BLaER1 (cell line): ENCODE measurements at regions not wholly inside any gene's neighbourhood (a gene's known extent, or its start where the extent isn't known, plus 50 kb on each side); places are given as distances from the start of the nearest gene placed in this dataset.

Experiments
- H3K27ac ChIP-seq: shearing (Covaris generic); formaldehyde crosslinking; 2 replicates; pipeline ENCODE4 v1.8.1; 2022
- H3K27me3 ChIP-seq: shearing (Covaris generic); formaldehyde crosslinking; 2 replicates; pipeline ENCODE4 v1.8.1; 2022
- H3K36me3 ChIP-seq: shearing (Covaris generic); formaldehyde crosslinking; 2 replicates; pipeline ENCODE4 v1.8.1; 2022
- H3K4me1 ChIP-seq: shearing (Covaris generic); formaldehyde crosslinking; 2 replicates; pipeline ENCODE4 v1.8.1; 2022
- H3K4me2 ChIP-seq: shearing (Covaris generic); formaldehyde crosslinking; 2 replicates; pipeline ENCODE4 v1.8.1; 2022
- H3K4me3 ChIP-seq: shearing (Covaris generic); formaldehyde crosslinking; 2 replicates; pipeline ENCODE4 v1.8.1; 2022
- H3K9ac ChIP-seq: shearing (Covaris generic); formaldehyde crosslinking; 2 replicates; pipeline ENCODE4 v1.8.1; 2022
- H3K9me3 ChIP-seq: shearing (Covaris generic); formaldehyde crosslinking; 2 replicates; pipeline ENCODE4 v1.8.1; 2022
- H4K20me1 ChIP-seq: shearing (Covaris generic); formaldehyde crosslinking; 2 replicates; pipeline ENCODE4 v1.8.1; 2022
- Cebpa-rat ChIP-seq: shearing (Covaris generic); IDR thresholded peaks from 2 replicates; pipeline ENCODE4 v1.8.1; 2022

DNA sequence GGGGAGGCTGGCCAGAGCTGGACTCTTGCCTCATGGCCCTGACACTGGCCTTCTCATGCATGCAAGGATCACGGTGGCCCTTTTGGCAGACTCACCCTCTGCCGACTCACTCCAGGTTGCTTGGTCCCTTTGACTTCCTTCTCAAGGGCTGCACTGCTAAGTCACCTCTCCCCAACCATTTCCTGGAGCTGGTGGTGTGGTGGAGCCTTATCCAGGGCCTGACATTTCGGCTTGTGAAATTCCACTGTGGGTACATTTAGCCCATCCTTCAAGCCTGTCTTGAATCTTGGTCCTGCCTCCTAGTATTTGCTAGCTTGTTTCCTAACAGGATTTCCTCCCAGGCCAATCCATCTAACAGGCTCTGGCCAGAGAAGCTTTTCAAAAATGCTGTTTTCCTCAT is 52.6 kb upstream of the JUN start:
- Histone ChIP-seq H3K4me1 (no peaks in the 10 kb centered on the region), H3K27me3 (no peaks in the 10 kb centered on the region), H3K9me3 (no peaks in the 10 kb centered on the region), H3K36me3 (no peaks in the 10 kb centered on the region), H3K4me3 (no peak overlapping the region), H3K4me2 (no peak overlapping the region), H3K9ac (no peak overlapping the region), H4K20me1 (no peaks in the 10 kb centered on the region), H3K27ac (no peak overlapping the region)
- no peak for TF ChIP-seq Cebpa-rat

DNA sequence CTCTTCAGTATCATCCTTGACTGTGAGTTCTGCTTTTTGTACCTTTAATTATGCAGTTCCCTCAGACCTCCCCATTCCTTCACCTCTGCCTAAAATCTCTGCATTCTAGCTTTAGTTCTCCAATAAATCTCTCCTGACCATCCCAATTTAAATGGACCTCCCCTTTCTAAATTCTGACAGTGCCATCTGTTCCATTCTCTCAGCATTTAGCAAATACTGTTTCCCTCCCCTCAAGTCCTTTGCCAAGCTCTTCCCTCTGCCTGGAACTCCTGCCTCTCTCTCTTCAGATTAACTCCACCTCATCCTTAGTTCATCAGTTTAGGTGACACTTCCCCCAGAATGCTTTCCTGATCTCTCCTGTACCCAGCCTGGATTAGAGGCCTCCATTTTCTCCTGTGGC is 54.0 kb upstream of the JUN start:
- H3K27ac ChIP-seq, result no peak overlapping the region
- H3K36me3 ChIP-seq, result no peaks in the 10 kb centered on the region
- H3K4me3 ChIP-seq, result no peak overlapping the region
- H3K4me1 ChIP-seq, result no peaks in the 10 kb centered on the region
- H3K27me3 ChIP-seq, result no peaks in the 10 kb centered on the region
- no peak overlapping the region for H3K9ac ChIP-seq
- no peak for TF ChIP-seq Cebpa-rat
- H4K20me1 ChIP-seq, result no peaks in the 10 kb centered on the region
- H3K4me2 ChIP-seq, result no peak overlapping the region
- H3K9me3 ChIP-seq, result no peaks in the 10 kb centered on the region

DNA sequence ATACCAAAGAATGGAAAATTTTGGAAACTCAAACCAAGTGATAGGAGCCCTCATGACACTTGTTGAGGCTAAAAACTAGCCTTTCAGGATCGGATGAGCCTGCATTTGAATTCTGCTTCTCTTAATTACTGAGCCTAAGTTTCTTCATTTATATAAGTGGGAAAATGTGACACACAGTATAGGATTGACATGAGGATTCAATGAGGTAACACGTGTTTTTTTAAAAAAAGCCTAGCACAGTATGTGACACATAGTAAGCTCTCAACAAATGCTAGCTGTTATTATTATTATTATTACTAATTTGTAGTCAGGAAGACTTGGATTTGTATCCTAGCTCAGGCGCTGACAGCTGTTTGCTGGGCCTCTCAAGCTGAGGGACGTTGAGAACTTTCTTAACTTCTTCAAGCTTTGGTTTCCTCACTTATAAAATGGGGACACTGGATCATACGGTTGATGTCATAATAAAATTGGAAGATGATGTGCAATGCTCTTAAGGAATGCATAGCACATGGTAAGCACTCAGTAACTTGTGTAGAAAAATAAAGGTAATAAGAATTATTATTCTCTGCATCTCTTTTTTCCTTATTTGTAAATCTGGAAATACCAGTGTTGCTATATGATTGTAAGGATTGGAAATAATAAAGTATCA is 55.4 kb upstream of the JUN start:
- no peak overlapping the region for H3K9ac ChIP-seq
- H3K4me1 ChIP-seq, result no peaks in the 10 kb centered on the region
- H3K36me3 ChIP-seq, result no peaks in the 10 kb centered on the region
- H3K4me3 ChIP-seq, result no peak overlapping the region
- no peaks in the 10 kb centered on the region for H3K27me3 ChIP-seq
- no peak overlapping the region for H3K4me2 ChIP-seq
- no peak for TF ChIP-seq Cebpa-rat
- no peaks in the 10 kb centered on the region for H3K9me3 ChIP-seq
- no peaks in the 10 kb centered on the region for H4K20me1 ChIP-seq
- no peak overlapping the region for H3K27ac ChIP-seq

DNA sequence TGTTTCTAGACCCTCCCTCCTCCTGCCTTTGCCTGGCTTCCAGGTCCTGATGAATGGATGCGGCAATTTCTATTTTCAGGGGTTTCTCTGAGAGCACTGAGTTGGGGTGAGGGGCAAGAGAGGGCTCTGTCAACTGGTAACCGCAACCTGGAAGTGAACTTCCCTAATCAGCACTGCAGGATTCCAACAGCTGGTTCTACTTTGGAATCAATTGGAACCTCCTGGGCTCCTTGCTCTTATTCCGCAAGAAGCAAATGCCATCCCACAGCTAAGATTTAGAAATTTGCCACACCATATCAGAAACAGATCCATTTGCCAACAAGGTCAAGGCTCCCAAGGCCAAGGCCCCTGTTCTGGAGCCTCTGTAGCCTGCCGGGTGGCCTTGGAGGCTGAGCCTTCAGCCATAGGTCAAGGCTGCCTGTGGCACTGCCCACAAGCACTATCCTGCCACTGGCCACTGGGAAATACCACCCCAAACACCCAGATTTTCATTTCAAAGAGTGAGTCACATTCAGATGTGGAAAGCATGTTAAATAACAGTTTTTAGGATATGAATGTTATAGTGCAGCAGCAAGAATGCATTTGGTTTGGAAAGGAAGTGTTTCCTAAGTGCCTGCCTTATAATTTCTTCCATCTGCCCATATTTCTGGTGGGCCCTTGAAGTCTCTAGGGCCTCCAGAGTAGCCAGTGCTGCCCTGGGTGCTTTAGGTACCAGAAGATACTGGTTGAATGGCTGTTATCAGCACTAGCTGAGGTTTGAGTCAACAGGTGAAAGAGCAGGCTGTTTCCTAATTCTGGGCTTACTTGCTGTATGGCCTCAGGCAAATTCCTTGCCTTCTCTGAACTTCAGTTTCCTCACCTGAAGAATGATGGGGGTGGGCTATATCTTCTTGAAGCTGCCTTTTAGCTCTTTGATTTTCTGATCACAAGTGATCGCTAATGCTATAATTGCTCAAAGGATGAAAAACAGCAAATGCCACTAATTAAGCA is 56.3 kb upstream of the JUN start:
- no peak overlapping the region for H3K4me3 ChIP-seq
- no peak for TF ChIP-seq Cebpa-rat
- no peak overlapping the region for H3K4me2 ChIP-seq
- no peaks in the 10 kb centered on the region for H3K27me3 ChIP-seq
- H3K4me1 ChIP-seq, result no peaks in the 10 kb centered on the region
- H3K9me3 ChIP-seq, result no peaks in the 10 kb centered on the region
- H4K20me1 ChIP-seq, result no peaks in the 10 kb centered on the region
- no peaks in the 10 kb centered on the region for H3K36me3 ChIP-seq
- H3K9ac ChIP-seq, result no peak overlapping the region
- H3K27ac ChIP-seq, result no peak overlapping the region

- Histone ChIP-seq H3K4me2 (no peak overlapping the region), H3K4me1 (no peaks in the 10 kb centered on the region), H3K27me3 (no peaks in the 10 kb centered on the region), H3K9ac (no peak overlapping the region), H4K20me1 (no peaks in the 10 kb centered on the region), H3K9me3 (no peaks in the 10 kb centered on the region), H3K4me3 (no peak overlapping the region), H3K27ac (no peak overlapping the region), H3K36me3 (no peaks in the 10 kb centered on the region)
- TF ChIP-seq Cebpa-rat, result no peak
Observed at GRCh38 chr1:58841455-58841854, 57.6 kb upstream of the JUN start.

DNA sequence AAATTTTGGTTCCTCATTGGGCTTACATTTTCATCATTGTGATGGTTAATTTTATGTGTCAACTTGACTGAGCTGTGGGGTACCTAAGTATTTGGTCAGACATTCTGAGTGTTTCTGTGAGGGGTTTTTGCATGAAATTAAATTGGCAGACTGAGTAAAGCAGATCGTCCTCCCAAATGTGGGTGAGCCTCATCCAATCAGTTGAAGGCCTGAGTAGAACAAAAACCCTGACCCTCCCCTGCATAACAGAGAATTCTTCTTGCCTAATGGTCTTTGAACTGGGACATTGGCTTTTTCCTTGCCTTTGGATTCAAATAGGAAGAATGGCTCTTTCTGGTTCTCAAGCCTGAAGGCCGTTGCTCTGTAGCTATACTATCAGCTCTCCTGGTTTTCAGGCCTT is 59.1 kb upstream of the JUN start:
- no peaks in the 10 kb centered on the region for H3K4me1 ChIP-seq
- no peak overlapping the region for H3K9ac ChIP-seq
- no peaks in the 10 kb centered on the region for H3K36me3 ChIP-seq
- no peak overlapping the region for H3K4me2 ChIP-seq
- H3K27ac ChIP-seq, result no peak overlapping the region
- no peak overlapping the region for H3K4me3 ChIP-seq
- no peaks in the 10 kb centered on the region for H4K20me1 ChIP-seq
- H3K9me3 ChIP-seq, result no peaks in the 10 kb centered on the region
- no peak for TF ChIP-seq Cebpa-rat
- no peaks in the 10 kb centered on the region for H3K27me3 ChIP-seq

DNA sequence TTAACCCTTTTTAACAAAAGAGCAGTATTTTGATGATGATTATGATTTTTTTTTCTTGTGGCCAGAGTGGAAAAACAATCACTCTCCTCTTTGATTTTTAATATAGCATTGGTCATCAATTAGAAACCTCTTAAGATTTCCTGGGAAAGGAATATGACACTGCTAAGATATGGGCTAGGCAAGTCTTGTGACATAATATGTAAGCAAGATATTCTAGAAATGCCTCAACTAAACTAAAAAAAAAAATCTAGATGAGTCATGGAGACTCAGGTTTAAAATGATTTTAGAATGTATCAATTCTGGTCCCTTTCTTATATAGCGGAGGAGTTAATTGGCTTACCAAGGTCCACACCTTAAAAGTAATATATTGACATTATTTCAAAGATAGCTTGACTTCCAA is 60.3 kb upstream of the JUN start:
- no peaks in the 10 kb centered on the region for H3K27me3 ChIP-seq
- no peaks in the 10 kb centered on the region for H4K20me1 ChIP-seq
- H3K9ac ChIP-seq, result no peak overlapping the region
- no peaks in the 10 kb centered on the region for H3K9me3 ChIP-seq
- H3K4me3 ChIP-seq, result no peak overlapping the region
- no peak overlapping the region for H3K4me2 ChIP-seq
- no peaks in the 10 kb centered on the region for H3K4me1 ChIP-seq
- TF ChIP-seq Cebpa-rat, result no peak
- no peak overlapping the region for H3K27ac ChIP-seq
- no peaks in the 10 kb centered on the region for H3K36me3 ChIP-seq

DNA sequence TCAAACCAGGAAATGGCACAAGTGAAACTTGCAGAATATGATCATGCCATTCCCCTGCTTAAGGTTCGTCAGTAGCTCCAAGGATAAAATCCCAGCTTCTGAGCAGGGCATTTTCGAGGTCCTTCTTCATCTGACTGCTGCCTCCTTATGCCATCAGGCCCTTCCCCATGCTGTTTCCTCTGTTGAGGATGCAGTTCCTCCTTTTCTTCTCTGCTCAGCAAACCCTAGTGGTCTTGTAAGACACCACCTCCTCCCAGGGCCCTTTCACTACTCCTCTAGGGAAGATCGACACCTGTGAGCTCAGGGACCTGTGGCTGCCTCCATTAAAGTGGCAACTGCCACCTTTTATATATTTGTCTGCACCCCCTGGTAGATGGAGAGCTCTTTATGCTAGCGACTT is 62.1 kb upstream of the JUN start:
- no peak overlapping the region for H3K27ac ChIP-seq
- H3K36me3 ChIP-seq, result no peaks in the 10 kb centered on the region
- no peak for TF ChIP-seq Cebpa-rat
- H3K9ac ChIP-seq, result no peak overlapping the region
- H3K9me3 ChIP-seq, result no peaks in the 10 kb centered on the region
- H3K27me3 ChIP-seq, result no peaks in the 10 kb centered on the region
- no peaks in the 10 kb centered on the region for H3K4me1 ChIP-seq
- no peak overlapping the region for H3K4me3 ChIP-seq
- no peaks in the 10 kb centered on the region for H4K20me1 ChIP-seq
- H3K4me2 ChIP-seq, result no peak overlapping the region

GRCh38 chr1:58848818-58849411 is 65.1 kb upstream of the JUN start:
- H3K27ac ChIP-seq, result no peak overlapping the region

DNA sequence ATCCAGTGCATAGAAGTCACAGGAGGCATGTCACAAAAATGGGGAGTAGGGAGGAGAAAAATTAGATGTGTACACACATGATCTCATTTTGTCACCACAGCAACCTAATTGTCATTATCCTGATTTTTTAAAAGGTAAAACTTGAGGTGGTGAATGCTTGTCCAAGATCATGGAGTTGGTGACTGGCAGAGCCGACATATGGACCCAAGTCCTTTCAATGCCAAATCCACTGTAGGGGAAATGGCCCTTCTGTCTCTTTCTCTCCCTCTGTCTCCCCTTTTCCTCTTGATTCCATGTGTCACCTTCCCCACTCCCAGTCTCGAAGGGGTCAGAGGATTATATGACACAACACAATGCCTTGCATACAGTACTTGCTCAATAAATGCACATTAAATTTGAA is 65.7 kb upstream of the JUN start:
- no peak for TF ChIP-seq Cebpa-rat
- H3K9me3 ChIP-seq, result no peaks in the 10 kb centered on the region
- no peak overlapping the region for H3K27ac ChIP-seq
- no peak overlapping the region for H3K4me3 ChIP-seq
- H3K27me3 ChIP-seq, result no peaks in the 10 kb centered on the region
- no peak overlapping the region for H3K4me2 ChIP-seq
- no peak overlapping the region for H3K9ac ChIP-seq
- H3K36me3 ChIP-seq, result no peaks in the 10 kb centered on the region
- no peaks in the 10 kb centered on the region for H4K20me1 ChIP-seq
- no peaks in the 10 kb centered on the region for H3K4me1 ChIP-seq

More at GRCh38 chr1:58848818-58849411, 65.1 kb upstream of the JUN start:
- H3K27me3 ChIP-seq, result no peaks in the 10 kb centered on the region
- no peaks in the 10 kb centered on the region for H3K9me3 ChIP-seq
- H3K36me3 ChIP-seq, result no peaks in the 10 kb centered on the region
- H3K9ac ChIP-seq, result no peak overlapping the region
- H3K4me1 ChIP-seq, result no peaks in the 10 kb centered on the region
- no peak overlapping the region for H3K4me3 ChIP-seq
- H4K20me1 ChIP-seq, result no peaks in the 10 kb centered on the region
- H3K4me2 ChIP-seq, result no peak overlapping the region
- TF ChIP-seq Cebpa-rat, result no peak
